Spinal cord (tissue), 9 donors: ENCODE measurements at regions not wholly inside any gene's neighbourhood (a gene's known extent, or its start where the extent isn't known, plus 50 kb on each side); places are given as distances from the start of the nearest gene placed in this dataset.
A peak's percentile ranks its signal among the peaks of the same experiment; 100 is the strongest.
"Not testable (repeated sequence)": the region's sequence is repeated elsewhere in the genome, so short reads cannot be mapped to it uniquely, and the experiment has no call there.

Source experiments
- DNase-seq, 6 donors: peaks; one replicate each; pipeline versions ENCODE4 v3.0.0 to v3.0.0-alpha.2; 2013 to 2015; ENCODE audit warnings: low spot score in 6 of 6, low read depth in 4 of 6
- H3K27ac ChIP-seq: one replicate; pipeline ENCODE4 v1.5.1; 2013; ENCODE audit warnings: low read depth, low read length, control low read depth
- H3K27me3 ChIP-seq: one replicate; pipeline ENCODE4 v1.6.1; 2013; ENCODE audit warnings: low read length; ENCODE audit not compliant: control insufficient read depth, insufficient read depth
- H3K36me3 ChIP-seq: one replicate; pipeline ENCODE4 v1.6.1; 2013; ENCODE audit warnings: low read length; ENCODE audit not compliant: control insufficient read depth, insufficient read depth
- H3K4me1 ChIP-seq: one replicate; pipeline ENCODE4 v1.6.1; 2013; ENCODE audit warnings: low read length; ENCODE audit not compliant: control insufficient read depth, insufficient read depth
- H3K4me3 ChIP-seq: one replicate; pipeline ENCODE4 v1.5.1; 2013; ENCODE audit warnings: low read depth, low read length, control low read depth
- H3K9me3 ChIP-seq: one replicate; pipeline ENCODE4 v1.6.1; 2013; ENCODE audit warnings: low read length; ENCODE audit not compliant: control insufficient read depth, insufficient read depth
- WGBS: methylation state at CpG from one replicate; pipeline ENCODE4 v1.1.5; 2013; ENCODE audit warnings: missing lambda C conversion rate; ENCODE audit not compliant: insufficient coverage; 5-methylcytosine and 5-hydroxymethylcytosine counted together
- donor health status: healthy.

GRCh38 chr4:189560605-189561004, 380.1 kb upstream of the FRG1 start:
- WGBS, result 100% methylated on average over 3 of the region's 8 CpGs
- H3K4me3 ChIP-seq, H3K36me3 ChIP-seq, H3K27me3 ChIP-seq, H3K4me1 ChIP-seq, H3K9me3 ChIP-seq, H3K27ac ChIP-seq: not testable (repeated sequence)
- peak in 2 of 6 donors; percentile 3 to 31 for DNase-seq

GRCh38 chr4:189563751-189564150, 376.9 kb upstream of the FRG1 start:
- not testable (repeated sequence) for H3K36me3 ChIP-seq, H3K27ac ChIP-seq, DNase-seq, H3K27me3 ChIP-seq, H3K4me1 ChIP-seq, H3K4me3 ChIP-seq, H3K9me3 ChIP-seq
- no CpG with 5 or more reads among the region's 3 CpGs for WGBS

- not testable (repeated sequence) for H3K36me3 ChIP-seq, H3K9me3 ChIP-seq, H3K4me1 ChIP-seq, H3K27ac ChIP-seq, H3K27me3 ChIP-seq, H3K4me3 ChIP-seq, DNase-seq
- 100% methylated on average over 1 of the region's 2 CpGs for WGBS
Measured at GRCh38 chr4:189566271-189566670, 374.4 kb upstream of the FRG1 start.

GRCh38 chr4:189566900-189567299, 373.8 kb upstream of the FRG1 start:
- not testable (repeated sequence) for H3K4me3 ChIP-seq, H3K36me3 ChIP-seq, H3K4me1 ChIP-seq, DNase-seq, H3K9me3 ChIP-seq, H3K27me3 ChIP-seq, H3K27ac ChIP-seq
- WGBS, result no CpG with 5 or more reads among the region's 3 CpGs

GRCh38 chr4:189579645-189580044, 361.0 kb upstream of the FRG1 start:
- not testable (repeated sequence) for H3K27ac ChIP-seq, H3K36me3 ChIP-seq, H3K4me3 ChIP-seq, H3K27me3 ChIP-seq, H3K9me3 ChIP-seq, DNase-seq, H3K4me1 ChIP-seq
- 73% methylated on average over 1 of the region's 3 CpGs for WGBS

- not testable (repeated sequence) for H3K36me3 ChIP-seq, H3K4me1 ChIP-seq, H3K27me3 ChIP-seq, H3K9me3 ChIP-seq, H3K4me3 ChIP-seq, H3K27ac ChIP-seq
- DNase-seq, result peak in 2 of 6 donors; percentile 4 to 25
- 60% methylated on average over 8 of the region's 18 CpGs for WGBS
Measured at GRCh38 chr4:189586908-189587632, 353.6 kb upstream of the FRG1 start.

- H3K4me3 ChIP-seq, H3K27me3 ChIP-seq, H3K36me3 ChIP-seq, H3K9me3 ChIP-seq, H3K4me1 ChIP-seq, DNase-seq, H3K27ac ChIP-seq: not testable (repeated sequence)
- no CpG with 5 or more reads among the region's 12 CpGs for WGBS
Measured at GRCh38 chr4:189589201-189589600, 351.5 kb upstream of the FRG1 start.

GRCh38 chr4:189592890-189593289, 347.8 kb upstream of the FRG1 start:
- WGBS, result no CpG with 5 or more reads among the region's 5 CpGs
- no peak for DNase-seq
- Histone ChIP-seq H3K27ac (no peak overlapping the region), H3K27me3 (no peaks in the 10 kb centered on the region), H3K36me3 (no peaks in the 10 kb centered on the region), H3K4me3 (no peak overlapping the region), H3K9me3 (no peaks in the 10 kb centered on the region), H3K4me1 (no peaks in the 10 kb centered on the region)

- DNase-seq, result no peak
- Histone ChIP-seq H3K9me3 (no peaks in the 10 kb centered on the region), H3K4me3 (no peak overlapping the region), H3K27me3 (no peaks in the 10 kb centered on the region), H3K36me3 (no peaks in the 10 kb centered on the region), H3K27ac (no peak overlapping the region), H3K4me1 (no peaks in the 10 kb centered on the region)
- 62% methylated on average over 4 of the region's 8 CpGs for WGBS
Measured at GRCh38 chr4:189597341-189597740, 343.3 kb upstream of the FRG1 start.

- Histone ChIP-seq H3K27me3 (no peaks in the 10 kb centered on the region), H3K4me3 (no peak overlapping the region), H3K36me3 (no peaks in the 10 kb centered on the region), H3K27ac (no peak overlapping the region), H3K4me1 (no peaks in the 10 kb centered on the region), H3K9me3 (no peaks in the 10 kb centered on the region)
- WGBS, result 90% methylated on average over 6 of the region's 6 CpGs
- no peak for DNase-seq
Measured at GRCh38 chr4:189600264-189600663, 340.4 kb upstream of the FRG1 start.
